ENCODE measurements at regions not wholly inside any gene's neighbourhood (a gene's known extent, or its start where the extent isn't known, plus 50 kb on each side); places are given as distances from the start of the nearest gene placed in this dataset.

DNA sequence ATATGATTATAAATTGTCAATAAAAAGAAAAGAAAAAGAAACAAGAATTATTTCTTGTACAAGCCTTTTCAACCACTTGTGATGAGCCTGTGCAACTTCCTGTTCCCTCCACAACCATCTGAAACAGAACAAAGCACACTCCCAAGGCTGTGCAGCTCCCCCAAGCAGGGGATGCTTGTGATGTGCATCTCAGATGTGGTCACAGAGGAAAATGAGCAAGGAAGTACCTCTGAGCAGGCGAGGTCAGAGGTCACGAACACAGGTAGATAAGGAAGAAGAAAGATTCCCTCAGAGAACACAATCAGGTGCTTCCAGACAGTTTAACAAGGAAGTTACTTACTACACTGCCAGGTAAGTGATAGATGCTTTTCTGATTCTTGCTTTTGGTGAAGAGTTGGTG lies 274.8 kb upstream of the SLC39A10 start:
- Histone ChIP-seq H4K20me1 (ENCODE audit: control insufficient read depth, insufficient read depth, low read length, poor library complexity, severe bottlenecking) (no peaks in the 10 kb centered on the region), H3K36me3 (replicated peaks in 1 of 2; ENCODE audit: control extremely low read depth in 1 of 2, control insufficient read depth in 1 of 2, extremely low read depth in 1 of 2, insufficient read depth in 2 of 2, low read length in 1 of 2) (no peaks in the 10 kb centered on the region), H3K27ac (ENCODE audit: low read length in 2 of 2) (no peak overlapping the region), H3K4me1 (ENCODE audit: control insufficient read depth in 2 of 2, insufficient read depth in 2 of 2, low read length in 2 of 2) (peaks cover 3 to 32% of the 10 kb centered on the region in 2 donors), H3K4me3 (ENCODE audit: control extremely low read depth in 1 of 5, extremely low read depth in 1 of 5, insufficient read depth in 1 of 5, low read depth in 2 of 5, low read length in 4 of 5) (no peak overlapping the region), H3K27me3 (replicated peaks in 1 of 4; ENCODE audit: control extremely low read depth in 1 of 4, control insufficient read depth in 3 of 4, insufficient read depth in 4 of 4, low read length in 3 of 4) (no peaks in the 10 kb centered on the region), H3K9me3 (ENCODE audit: control extremely low read depth in 1 of 3, control insufficient read depth in 2 of 3, insufficient read depth in 1 of 3, low read length in 2 of 3) (no peaks in the 10 kb centered on the region), H2AFZ (ENCODE audit: insufficient read depth, low read depth, low read length, poor library complexity, severe bottlenecking) (peak overlapping the region; percentile 49), H3K9ac (ENCODE audit: low read length) (no peak overlapping the region), H3K4me2 (replicated peaks; ENCODE audit: low read depth, low read length, poor library complexity, severe bottlenecking) (peak overlapping the region; percentile 40), H3K79me2 (ENCODE audit: control insufficient read depth, insufficient read depth, low read length) (peaks cover 6% of the 10 kb centered on the region)
- H3K27ac Mint-ChIP-seq: peak overlapping the region; percentile 66
- ATAC-seq (ENCODE audit: low read depth) (no peak), DNase-seq (peak; percentile 8)
- H3K27me3 Mint-ChIP-seq: no peaks in the 10 kb centered on the region
- no CpG with 5 or more reads among the region's 2 CpGs for WGBS (ENCODE audit: insufficient coverage)
- ChIA-PET POLR2A (no interaction called here), CTCF (no interaction called here)
- intact Hi-C loops (cut with micrococcal nuclease): no loop called here
- peak overlapping the region; percentile 42 for H3K4me3 Mint-ChIP-seq
- H3K9me3 Mint-ChIP-seq (ENCODE audit: insufficient read depth): no peaks in the 10 kb centered on the region
- TF ChIP-seq, protein P1, sequence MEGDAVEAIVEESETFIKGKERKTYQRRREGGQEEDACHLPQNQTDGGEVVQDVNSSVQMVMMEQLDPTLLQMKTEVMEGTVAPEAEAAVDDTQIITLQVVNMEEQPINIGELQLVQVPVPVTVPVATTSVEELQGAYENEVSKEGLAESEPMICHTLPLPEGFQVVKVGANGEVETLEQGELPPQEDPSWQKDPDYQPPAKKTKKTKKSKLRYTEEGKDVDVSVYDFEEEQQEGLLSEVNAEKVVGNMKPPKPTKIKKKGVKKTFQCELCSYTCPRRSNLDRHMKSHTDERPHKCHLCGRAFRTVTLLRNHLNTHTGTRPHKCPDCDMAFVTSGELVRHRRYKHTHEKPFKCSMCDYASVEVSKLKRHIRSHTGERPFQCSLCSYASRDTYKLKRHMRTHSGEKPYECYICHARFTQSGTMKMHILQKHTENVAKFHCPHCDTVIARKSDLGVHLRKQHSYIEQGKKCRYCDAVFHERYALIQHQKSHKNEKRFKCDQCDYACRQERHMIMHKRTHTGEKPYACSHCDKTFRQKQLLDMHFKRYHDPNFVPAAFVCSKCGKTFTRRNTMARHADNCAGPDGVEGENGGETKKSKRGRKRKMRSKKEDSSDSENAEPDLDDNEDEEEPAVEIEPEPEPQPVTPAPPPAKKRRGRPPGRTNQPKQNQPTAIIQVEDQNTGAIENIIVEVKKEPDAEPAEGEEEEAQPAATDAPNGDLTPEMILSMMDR (IDR thresholded peaks at IDR 0.05): no peak
- TF ChIP-seq EZH2 (IDR thresholded peaks at IDR 0.05; ENCODE audit: borderline replicate concordance, insufficient read depth, low read depth, low read length, poor library complexity, severe bottlenecking): no peak
- H3K4me1 Mint-ChIP-seq: peaks cover 33% of the 10 kb centered on the region

DNA sequence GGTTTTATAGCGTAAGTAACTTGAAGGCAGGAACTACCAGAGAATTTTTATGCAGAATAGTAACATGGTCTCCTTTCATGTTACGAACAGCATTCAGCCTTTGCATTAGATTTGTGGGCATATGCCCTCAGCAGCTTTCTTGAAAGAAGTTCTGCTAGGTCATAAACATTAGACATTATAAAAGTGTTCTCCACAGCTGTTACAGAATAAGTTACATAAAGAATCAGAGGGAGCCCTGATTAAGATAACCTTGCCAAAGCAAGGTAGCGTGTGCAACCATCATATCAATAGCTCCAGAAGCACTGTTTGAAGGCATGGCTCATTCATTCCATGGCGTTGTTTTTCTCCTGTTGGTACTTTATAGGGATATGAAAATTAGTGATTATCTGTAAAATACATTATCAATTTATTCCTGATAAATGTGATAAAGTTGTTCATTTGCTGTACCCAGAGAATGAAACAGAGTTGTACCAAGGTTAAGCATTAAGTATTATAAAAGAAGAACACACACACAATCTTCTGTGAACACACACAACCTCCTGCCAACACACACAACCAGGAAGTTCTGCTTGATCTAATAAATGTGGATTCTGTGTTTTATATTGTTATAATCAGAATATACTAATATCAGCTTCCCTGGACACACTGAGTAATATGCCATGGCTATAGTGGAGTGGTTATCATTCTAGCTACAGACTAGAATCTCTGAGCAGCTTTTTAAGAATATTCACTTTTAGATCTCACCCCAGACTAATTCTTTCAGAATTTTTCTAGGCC lies 286.7 kb upstream of the SLC39A10 start:
- Histone ChIP-seq H3K4me1 (ENCODE audit: control insufficient read depth in 2 of 2, insufficient read depth in 2 of 2, low read length in 2 of 2) (no peaks in the 10 kb centered on the region), H3K27ac (ENCODE audit: low read length in 2 of 2) (no peak overlapping the region), H3K36me3 (replicated peaks in 1 of 2; ENCODE audit: control extremely low read depth in 1 of 2, control insufficient read depth in 1 of 2, extremely low read depth in 1 of 2, insufficient read depth in 2 of 2, low read length in 1 of 2) (no peaks in the 10 kb centered on the region), H2AFZ (ENCODE audit: insufficient read depth, low read depth, low read length, poor library complexity, severe bottlenecking) (no peak overlapping the region), H3K4me2 (replicated peaks; ENCODE audit: low read depth, low read length, poor library complexity, severe bottlenecking) (no peak overlapping the region), H3K9me3 (ENCODE audit: control extremely low read depth in 1 of 3, control insufficient read depth in 2 of 3, insufficient read depth in 1 of 3, low read length in 2 of 3) (no peaks in the 10 kb centered on the region), H3K9ac (ENCODE audit: low read length) (no peak overlapping the region), H3K79me2 (ENCODE audit: control insufficient read depth, insufficient read depth, low read length) (no peaks in the 10 kb centered on the region), H4K20me1 (ENCODE audit: control insufficient read depth, insufficient read depth, low read length, poor library complexity, severe bottlenecking) (no peaks in the 10 kb centered on the region), H3K27me3 (replicated peaks in 1 of 4; ENCODE audit: control extremely low read depth in 1 of 4, control insufficient read depth in 3 of 4, insufficient read depth in 4 of 4, low read length in 3 of 4) (no peaks in the 10 kb centered on the region), H3K4me3 (ENCODE audit: control extremely low read depth in 1 of 5, extremely low read depth in 1 of 5, insufficient read depth in 1 of 5, low read depth in 2 of 5, low read length in 4 of 5) (no peak overlapping the region)
- no peaks in the 10 kb centered on the region for H3K27me3 Mint-ChIP-seq
- CTCF ChIA-PET: no interaction called here
- H3K4me1 Mint-ChIP-seq: no peaks in the 10 kb centered on the region
- no peak overlapping the region for H3K4me3 Mint-ChIP-seq
- DNase-seq (no peak), ATAC-seq (ENCODE audit: low read depth) (no peak)
- no peaks in the 10 kb centered on the region for H3K9me3 Mint-ChIP-seq (ENCODE audit: insufficient read depth)
- TF ChIP-seq, protein P1 (IDR thresholded peaks at IDR 0.05): no peak
- no peak for TF ChIP-seq EZH2 (IDR thresholded peaks at IDR 0.05; ENCODE audit: borderline replicate concordance, insufficient read depth, low read depth, low read length, poor library complexity, severe bottlenecking)
- H3K27ac Mint-ChIP-seq: no peak overlapping the region
- 100% methylated on average over 2 of the region's 4 CpGs for WGBS (ENCODE audit: insufficient coverage)
- POLR2A ChIA-PET: no interaction called here
- intact Hi-C loops (cut with micrococcal nuclease): no loop called here

Data from B cell (primary cell).